HG03175 (cell line): ENCODE measurements at regions not wholly inside any gene's neighbourhood (a gene's known extent, or its start where the extent isn't known, plus 50 kb on each side); places are given as distances from the start of the nearest gene placed in this dataset.
"Not testable (repeated sequence)": the region's sequence is repeated elsewhere in the genome, so short reads cannot be mapped to it uniquely, and the experiment has no call there.

ENCODE experiments used
- ATAC-seq: cut with Tn5 transposase; IDR thresholded peaks from one replicate; pipeline ENCODE4 v1.9.1; 2021; ENCODE audit warnings: mild to moderate bottlenecking, moderate library complexity; ENCODE audit not compliant: unreplicated experiment

- no peak for ATAC-seq
Measured at GRCh38 chr2:161480123-161480522, 64.0 kb downstream of the TBR1 start.

GRCh38 chr2:161481619-161482018 is 65.5 kb downstream of the TBR1 start:
- ATAC-seq: no peak

- ATAC-seq: no peak
Measured at GRCh38 chr2:161484061-161484460, 68.0 kb downstream of the TBR1 start.

- no peak for ATAC-seq
Measured at GRCh38 chr2:161486111-161486510, 70.0 kb downstream of the TBR1 start.

- no peak for ATAC-seq
Measured at GRCh38 chr2:161488131-161488699, 72.1 kb downstream of the TBR1 start.

GRCh38 chr2:161488879-161489278 is 72.8 kb downstream of the TBR1 start:
- no peak for ATAC-seq

GRCh38 chr2:161500892-161501610 is 85.0 kb downstream of the TBR1 start:
- ATAC-seq: peak; percentile 51

GRCh38 chr2:161502279-161502678 is 86.2 kb downstream of the TBR1 start:
- ATAC-seq: not testable (repeated sequence)

GRCh38 chr2:161504628-161505289 is 88.7 kb downstream of the TBR1 start:
- ATAC-seq: not testable (repeated sequence)

GRCh38 chr2:161505466-161505865 is 89.4 kb downstream of the TBR1 start:
- ATAC-seq: not testable (repeated sequence)

- ATAC-seq: not testable (repeated sequence)
Measured at GRCh38 chr2:161513295-161514032, 97.4 kb downstream of the TBR1 start.

GRCh38 chr2:161522796-161523195 is 101.4 kb upstream of the SLC4A10 start:
- no peak for ATAC-seq

- no peak for ATAC-seq
Measured at GRCh38 chr2:161533218-161533617, 91.0 kb upstream of the SLC4A10 start.

- no peak for ATAC-seq
Measured at GRCh38 chr2:161546635-161547034, 77.6 kb upstream of the SLC4A10 start.

GRCh38 chr2:161547130-161547529 is 77.1 kb upstream of the SLC4A10 start:
- ATAC-seq: no peak

GRCh38 chr2:161552015-161552414 is 72.2 kb upstream of the SLC4A10 start:
- ATAC-seq: no peak

- ATAC-seq: no peak
Measured at GRCh38 chr2:161555826-161556225, 68.4 kb upstream of the SLC4A10 start.

GRCh38 chr2:161556440-161556839 is 67.8 kb upstream of the SLC4A10 start:
- ATAC-seq: no peak

GRCh38 chr2:161557538-161557937 is 66.7 kb upstream of the SLC4A10 start:
- ATAC-seq: no peak

- no peak for ATAC-seq
Measured at GRCh38 chr2:161564906-161565305, 59.3 kb upstream of the SLC4A10 start.

- ATAC-seq: no peak
Measured at GRCh38 chr2:161569401-161569800, 54.8 kb upstream of the SLC4A10 start.
